ENCODE measurements at regions not wholly inside any gene's neighbourhood (a gene's known extent, or its start where the extent isn't known, plus 50 kb on each side); places are given as distances from the start of the nearest gene placed in this dataset.

DNA sequence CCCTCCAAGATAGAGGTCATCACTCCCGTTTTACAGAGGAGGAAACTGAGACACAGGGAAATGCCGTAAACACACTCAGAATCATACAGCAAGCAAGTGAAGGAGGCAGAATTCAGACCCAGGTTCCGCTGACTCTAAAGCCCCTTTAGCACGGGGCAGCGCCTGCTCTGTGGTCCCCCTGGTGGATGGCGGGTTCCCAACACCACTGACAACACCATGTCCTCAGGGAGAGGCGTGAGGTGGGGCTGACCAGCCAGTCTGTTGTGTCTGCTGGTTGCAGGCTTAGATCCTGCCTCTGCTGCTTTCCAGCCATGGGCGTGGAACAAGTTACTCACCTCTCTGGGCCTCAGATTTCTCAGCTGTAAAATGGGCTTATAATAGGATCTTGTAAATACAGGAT lies 617.3 kb downstream of the MATN1 start:
- TF ChIP-seq POLR2A (IDR thresholded peaks at IDR 0.05; ENCODE audit: extremely low read depth, insufficient read length) (no peak), MYC (IDR thresholded peaks at IDR 0.05; ENCODE audit: low read depth, low read length) (no peak)
- TF ChIP-seq, protein P1, sequence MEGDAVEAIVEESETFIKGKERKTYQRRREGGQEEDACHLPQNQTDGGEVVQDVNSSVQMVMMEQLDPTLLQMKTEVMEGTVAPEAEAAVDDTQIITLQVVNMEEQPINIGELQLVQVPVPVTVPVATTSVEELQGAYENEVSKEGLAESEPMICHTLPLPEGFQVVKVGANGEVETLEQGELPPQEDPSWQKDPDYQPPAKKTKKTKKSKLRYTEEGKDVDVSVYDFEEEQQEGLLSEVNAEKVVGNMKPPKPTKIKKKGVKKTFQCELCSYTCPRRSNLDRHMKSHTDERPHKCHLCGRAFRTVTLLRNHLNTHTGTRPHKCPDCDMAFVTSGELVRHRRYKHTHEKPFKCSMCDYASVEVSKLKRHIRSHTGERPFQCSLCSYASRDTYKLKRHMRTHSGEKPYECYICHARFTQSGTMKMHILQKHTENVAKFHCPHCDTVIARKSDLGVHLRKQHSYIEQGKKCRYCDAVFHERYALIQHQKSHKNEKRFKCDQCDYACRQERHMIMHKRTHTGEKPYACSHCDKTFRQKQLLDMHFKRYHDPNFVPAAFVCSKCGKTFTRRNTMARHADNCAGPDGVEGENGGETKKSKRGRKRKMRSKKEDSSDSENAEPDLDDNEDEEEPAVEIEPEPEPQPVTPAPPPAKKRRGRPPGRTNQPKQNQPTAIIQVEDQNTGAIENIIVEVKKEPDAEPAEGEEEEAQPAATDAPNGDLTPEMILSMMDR (IDR thresholded peaks at IDR 0.05; ENCODE audit: low read depth, low read length), result peak; percentile 24
- TF ChIP-seq, protein P2, sequence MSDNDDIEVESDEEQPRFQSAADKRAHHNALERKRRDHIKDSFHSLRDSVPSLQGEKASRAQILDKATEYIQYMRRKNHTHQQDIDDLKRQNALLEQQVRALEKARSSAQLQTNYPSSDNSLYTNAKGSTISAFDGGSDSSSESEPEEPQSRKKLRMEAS (IDR thresholded peaks at IDR 0.05; ENCODE audit: low read depth, low read length), result no peak

Measured in NB4 (cell line).